BJ (cell line): ENCODE measurements at regions not wholly inside any gene's neighbourhood (a gene's known extent, or its start where the extent isn't known, plus 50 kb on each side); places are given as distances from the start of the nearest gene placed in this dataset.

Experiments used
- CTCF ChIA-PET: fragments of 350-600 bp; formaldehyde crosslinking; extraction: SDS; loops from one replicate; lab custom pipeline; 2021; ENCODE audit warnings: antibody characterized with exemption, inconsistent platforms; lab: Yijun Ruan, JAX
- POLR2A ChIA-PET: fragments of 300-600 bp; sonication (Branson Sonifier 250); formaldehyde crosslinking; extraction: SDS; loops from one replicate; lab custom pipeline; 2021; ENCODE audit warnings: antibody characterized with exemption; lab: Charles Lee
- DNase-seq: peaks from one replicate; pipeline ENCODE4 v3.0.0-alpha.2; 2011; ENCODE audit warnings: low read depth
- H3K27me3 ChIP-seq: 2 replicates; pipeline ENCODE4 v1.6.0; 2011; ENCODE audit warnings: low read length; ENCODE audit not compliant: control insufficient read depth, insufficient read depth
- H3K36me3 ChIP-seq: 2 replicates; pipeline ENCODE4 v1.5.1; 2011; ENCODE audit warnings: low read length; ENCODE audit not compliant: control insufficient read depth, insufficient read depth
- H3K4me3 ChIP-seq: 2 replicates; pipeline ENCODE4 v1.5.1; 2011; ENCODE audit warnings: low read depth, mild to moderate bottlenecking, control low read depth, low read length
- CTCF ChIP-seq: IDR thresholded peaks from 2 replicates; pipeline ENCODE4 v1.5.1; 2011; ENCODE audit warnings: low read depth, mild to moderate bottlenecking, control low read depth, inconsistent platforms, low read length, moderate library complexity; ENCODE audit not compliant: insufficient read depth

- Histone ChIP-seq H3K27me3 (no peaks in the 10 kb centered on the region), H3K36me3 (no peaks in the 10 kb centered on the region), H3K4me3 (no peak overlapping the region)
- ChIA-PET POLR2A (no interaction called here), CTCF (no interaction called here)
- no peak for TF ChIP-seq CTCF
- DNase-seq = no peak
Observed at GRCh38 chrX:150155436-150156035, 207.6 kb upstream of the MAMLD1 start.

- no peaks in the 10 kb centered on the region for H3K36me3 ChIP-seq
- DNase-seq = no peak
- H3K27me3 ChIP-seq = no peaks in the 10 kb centered on the region
- ChIA-PET POLR2A (no interaction called here), CTCF (no interaction called here)
- TF ChIP-seq CTCF = no peak
- H3K4me3 ChIP-seq = no peak overlapping the region
Observed at GRCh38 chrX:150156615-150157014, 206.5 kb upstream of the MAMLD1 start.

GRCh38 chrX:150157291-150157690 is 205.8 kb upstream of the MAMLD1 start:
- no peak for TF ChIP-seq CTCF
- no peak overlapping the region for H3K4me3 ChIP-seq
- CTCF ChIA-PET = no interaction called here
- POLR2A ChIA-PET = no interaction called here
- no peaks in the 10 kb centered on the region for H3K36me3 ChIP-seq
- H3K27me3 ChIP-seq = no peaks in the 10 kb centered on the region
- DNase-seq = no peak

- ChIA-PET CTCF (no interaction called here), POLR2A (no interaction called here)
- Histone ChIP-seq H3K4me3 (no peak overlapping the region), H3K36me3 (no peaks in the 10 kb centered on the region), H3K27me3 (no peaks in the 10 kb centered on the region)
- TF ChIP-seq CTCF = no peak
- DNase-seq = no peak
Observed at GRCh38 chrX:150158554-150159332, 204.4 kb upstream of the MAMLD1 start.

GRCh38 chrX:150159537-150159936 is 203.6 kb upstream of the MAMLD1 start:
- CTCF ChIA-PET = no interaction called here
- POLR2A ChIA-PET = no interaction called here
- Histone ChIP-seq H3K4me3 (no peak overlapping the region), H3K27me3 (no peaks in the 10 kb centered on the region), H3K36me3 (no peaks in the 10 kb centered on the region)
- DNase-seq = no peak
- no peak for TF ChIP-seq CTCF
